Right lobe of liver (tissue), 6 donors: ENCODE measurements at regions not wholly inside any gene's neighbourhood (a gene's known extent, or its start where the extent isn't known, plus 50 kb on each side); places are given as distances from the start of the nearest gene placed in this dataset.

Experiments used
- ATAC-seq, 4 donors: fragments of 200-7000 bp; cut with Tn5 transposase; one replicate each; pipeline ENCODE4 v1.9.1; 2020; ENCODE audit warnings: mild to moderate bottlenecking in 4 of 4, moderate library complexity in 4 of 4
- DNase-seq, 3 donors: peaks; one replicate each; pipeline ENCODE4 v3.0.0-alpha.2; 2020
- H3K27ac ChIP-seq, 3 donors: fragments of 200-600 bp; one replicate each; pipeline ENCODE4 v1.8.0; 2022
- H3K27me3 ChIP-seq, 2 donors: fragments of 200-600 bp; one replicate each; pipeline ENCODE4 v1.8.0; 2022
- H3K36me3 ChIP-seq, 4 donors: fragments of 200-600 bp; sonication (generic) in 1 of 4; one replicate each; pipeline versions ENCODE4 v1.5.1 to v1.8.0; 2017 to 2022; ENCODE audit warnings: control low read depth in 1 of 4
- H3K4me1 ChIP-seq, 4 donors: fragments of 200-600 bp; sonication (generic) in 1 of 4; one replicate each; pipeline versions ENCODE4 v1.5.1 to v1.8.0; 2017 to 2022; ENCODE audit warnings: control low read depth in 1 of 4
- H3K4me3 ChIP-seq, 3 donors: fragments of 200-600 bp; one replicate each; pipeline ENCODE4 v1.8.0; 2022
- H3K9me3 ChIP-seq, 4 donors: fragments of 200-600 bp; sonication (generic) in 1 of 4; one replicate each; pipeline versions ENCODE4 v1.5.1 to v1.8.0; 2017 to 2022; ENCODE audit warnings: control low read depth in 1 of 4
- CTCF ChIP-seq, 4 donors: fragments of 200-600 bp in 3 of 4; fragments of 450-650 bp in 1 of 4; IDR thresholded peaks; one replicate each; pipeline versions ENCODE4 v1.5.1 to v1.8.0; 2016 to 2022; ENCODE audit warnings: antibody characterized with exemption in 4 of 4, mild to moderate bottlenecking in 2 of 4
- POLR2A ChIP-seq: fragments of 450-650 bp; IDR thresholded peaks from one replicate; pipeline ENCODE4 v1.6.1; 2017; ENCODE audit warnings: antibody characterized with exemption, mild to moderate bottlenecking
- WGBS: methylation state at CpG from one replicate; pipeline ENCODE4 v1.1.6; 2018; ENCODE audit warnings: low coverage, low lambda C conversion rate; ENCODE audit not compliant: insufficient coverage; ENCODE audit errors: missing lambda C conversion rate; 5-methylcytosine and 5-hydroxymethylcytosine counted together
- intact Hi-C, 2 donors: fragments of 100-400 bp; cut with DNase I; formaldehyde crosslinking; loops; one replicate each; pipeline versions ENCODE4 v1.11.2 to v1.14.1; 2022
- donor health status: DM: no; HTN: yes; CAD: no.
- donor health status: DM: no; HTN: no; CAD: no.
- donor health status: DM: no; HTN: no; CAD: no.
- donor health status: DM: no; HTN: yes; CAD: no.
- donor health status: DM: no; HTN: yes; CAD: no.

GRCh38 chr9:105911104-105911911 lies 217.0 kb downstream of the TMEM38B start:
- no peaks in the 10 kb centered on the region for H3K4me1 ChIP-seq
- H3K27me3 ChIP-seq: no peaks in the 10 kb centered on the region
- DNase-seq (no peak), ATAC-seq (no peak)
- no peak overlapping the region for H3K27ac ChIP-seq
- TF ChIP-seq POLR2A (no peak), CTCF (IDR thresholded peaks at IDR 0.05) (no peak)
- no peaks in the 10 kb centered on the region for H3K36me3 ChIP-seq
- WGBS: 44% methylated on average over 5 of the region's 5 CpGs
- intact Hi-C loops: no loop called here
- no peaks in the 10 kb centered on the region for H3K9me3 ChIP-seq
- no peak overlapping the region for H3K4me3 ChIP-seq

- TF ChIP-seq POLR2A: no peak
- no peak for TF ChIP-seq CTCF (IDR thresholded peaks at IDR 0.05)
- Histone ChIP-seq H3K4me1 (no peaks in the 10 kb centered on the region), H3K9me3 (no peaks in the 10 kb centered on the region), H3K27ac (no peak overlapping the region), H3K27me3 (no peaks in the 10 kb centered on the region), H3K36me3 (no peaks in the 10 kb centered on the region), H3K4me3 (no peak overlapping the region)
- no peak for DNase-seq
- intact Hi-C loops: no loop called here
- ATAC-seq: no peak
- WGBS: 21% methylated on average over 1 of the region's 1 CpG
Measured at GRCh38 chr9:105912157-105912862, 218.0 kb downstream of the TMEM38B start.

- no peak for DNase-seq
- Histone ChIP-seq H3K4me3 (no peak overlapping the region), H3K4me1 (no peaks in the 10 kb centered on the region), H3K36me3 (no peaks in the 10 kb centered on the region), H3K27me3 (no peaks in the 10 kb centered on the region), H3K9me3 (no peaks in the 10 kb centered on the region), H3K27ac (no peak overlapping the region)
- WGBS: 72% methylated on average over 8 of the region's 8 CpGs
- TF ChIP-seq POLR2A (no peak), CTCF (IDR thresholded peaks at IDR 0.05) (no peak)
- ATAC-seq: no peak
- intact Hi-C loops: no loop called here
Measured at GRCh38 chr9:105912863-105913516, 218.6 kb downstream of the TMEM38B start.

- Histone ChIP-seq H3K9me3 (no peaks in the 10 kb centered on the region), H3K27me3 (no peaks in the 10 kb centered on the region), H3K4me3 (no peak overlapping the region), H3K36me3 (no peaks in the 10 kb centered on the region), H3K4me1 (no peaks in the 10 kb centered on the region), H3K27ac (no peak overlapping the region)
- DNase-seq (no peak), ATAC-seq (no peak)
- 30% methylated on average over 4 of the region's 4 CpGs for WGBS
- intact Hi-C loops: no loop called here
- no peak for TF ChIP-seq POLR2A
- no peak for TF ChIP-seq CTCF (IDR thresholded peaks at IDR 0.05)
Measured at GRCh38 chr9:105921057-105921726, 226.9 kb downstream of the TMEM38B start.
